K562 (cell line): ENCODE measurements at regions not wholly inside any gene's neighbourhood (a gene's known extent, or its start where the extent isn't known, plus 50 kb on each side); places are given as distances from the start of the nearest gene placed in this dataset.

Experiments used
- CBX1 ChIP-seq: sonication (generic); IDR thresholded peaks from 2 replicates; pipeline ENCODE4 v1.6.1; 2016; ENCODE audit warnings: antibody characterized with exemption, low read depth, mild to moderate bottlenecking
- CHCHD3 ChIP-seq: fragments of 250-450 bp; sonication (Bioruptor Pico); IDR thresholded peaks from 2 replicates; pipeline ENCODE4 v2.1.2; 2022; ENCODE audit warnings: mild to moderate bottlenecking
- ELF4 ChIP-seq: fragments of 450-650 bp; formaldehyde crosslinking; IDR thresholded peaks from 2 replicates; pipeline ENCODE4 v1.4.0; 2022; ENCODE audit warnings: missing genetic modification characterization
- GTF2E2 ChIP-seq: fragments of 200-800 bp; sonication (Bioruptor generic); IDR thresholded peaks from 2 replicates; pipeline ENCODE4 v1.6.1; 2016; ENCODE audit warnings: missing genetic modification characterization, missing compliant biosample characterization
- HDGF ChIP-seq: fragments of 450-650 bp; IDR thresholded peaks from 2 replicates; pipeline ENCODE4 v1.6.1; 2016
- HLTF ChIP-seq: fragments of 450-650 bp; IDR thresholded peaks from 2 replicates; pipeline ENCODE4 v1.6.1; 2016
- HNRNPK ChIP-seq: fragments of 200-400 bp; formaldehyde crosslinking; IDR thresholded peaks from one replicate; pipeline ENCODE4 v1.6.1; 2018; ENCODE audit warnings: mild to moderate bottlenecking, low read depth, low read length; ENCODE audit not compliant: poor library complexity, severe bottlenecking
- HSF4 ChIP-seq: fragments of 250-450 bp; sonication (Bioruptor Pico); IDR thresholded peaks from 2 replicates; pipeline ENCODE4 v2.1.2; 2022; ENCODE audit warnings: mild to moderate bottlenecking, moderate library complexity, borderline replicate concordance
- IFI16 ChIP-seq: fragments of 250-450 bp; sonication (Bioruptor Pico); IDR thresholded peaks from 2 replicates; pipeline ENCODE4 v2.1.2; 2022; ENCODE audit warnings: mild to moderate bottlenecking, inconsistent platforms
- IRF2 ChIP-seq: sonication (generic); formaldehyde crosslinking; IDR thresholded peaks from 2 replicates; pipeline ENCODE4 v1.8.1; 2022; ENCODE audit warnings: mild to moderate bottlenecking, missing genetic modification reagents
- MEIS2 ChIP-seq: fragments of 450-650 bp; IDR thresholded peaks from 2 replicates; pipeline ENCODE4 v1.6.1; 2014; ENCODE audit warnings: mild to moderate bottlenecking; ENCODE audit not compliant: partially characterized antibody
- MYC ChIP-seq, 2 experiments: fragments of 250-450 bp in 1 of 2; sonication (Bioruptor Pico) in 1 of 2; IDR thresholded peaks; 2 replicates each; pipeline versions ENCODE4 v1.5.1 to v1.6.1; 2012 to 2021; ENCODE audit warnings: low read depth in 2 of 2, borderline replicate concordance in 1 of 2, improper control_type of control experiment in 1 of 2, low read length in 1 of 2, mild to moderate bottlenecking in 1 of 2, moderate library complexity in 1 of 2
- PCBP2 ChIP-seq: fragments of 200-400 bp; formaldehyde crosslinking; IDR thresholded peaks from 2 replicates; pipeline ENCODE4 v1.6.1; 2018; ENCODE audit warnings: low read length, low read depth, mild to moderate bottlenecking, moderate library complexity; ENCODE audit not compliant: poor library complexity, severe bottlenecking
- PHB ChIP-seq: fragments of 250-450 bp; sonication (Bioruptor Pico); IDR thresholded peaks from 2 replicates; pipeline ENCODE4 v1.5.0; 2021
- SAP30 ChIP-seq: fragments of 200-600 bp; sonication (generic); IDR thresholded peaks from 2 replicates; pipeline ENCODE4 v1.6.1; 2012; ENCODE audit warnings: borderline replicate concordance, low read depth, mild to moderate bottlenecking, moderate library complexity, low read length, control low read depth, inconsistent platforms; ENCODE audit not compliant: insufficient read depth, poor library complexity, severe bottlenecking
- SIX5 ChIP-seq, 2 experiments: IDR thresholded peaks; 2 replicates each; pipeline ENCODE4 v1.6.1; 2011; ENCODE audit warnings: low read length in 2 of 2, borderline replicate concordance in 1 of 2, low read depth in 1 of 2, mild to moderate bottlenecking in 1 of 2, moderate library complexity in 1 of 2; ENCODE audit not compliant: insufficient read depth in 1 of 2
- SNAPC5 ChIP-seq: fragments of 250-450 bp; sonication (Bioruptor Pico); IDR thresholded peaks from 2 replicates; pipeline ENCODE4 v1.8.0; 2021; ENCODE audit warnings: moderate library complexity, mild to moderate bottlenecking, inconsistent platforms
- SPI1 ChIP-seq: IDR thresholded peaks from 2 replicates; pipeline ENCODE4 v1.6.1; 2011; ENCODE audit warnings: low read depth, low read length, control low read depth, borderline replicate concordance
- XRCC3 ChIP-seq: fragments of 450-650 bp; IDR thresholded peaks from 2 replicates; pipeline ENCODE4 v1.6.1; 2017; ENCODE audit warnings: mild to moderate bottlenecking, moderate library complexity
- XRCC5 ChIP-seq: fragments of 200-400 bp; formaldehyde crosslinking; IDR thresholded peaks from 2 replicates; pipeline ENCODE4 v1.6.1; 2017; ENCODE audit warnings: low read depth, mild to moderate bottlenecking, low read length
- ZBTB43 ChIP-seq: sonication (generic); formaldehyde crosslinking; IDR thresholded peaks from 2 replicates; pipeline ENCODE4 v1.8.0; 2023; ENCODE audit warnings: mild to moderate bottlenecking, missing genetic modification reagents
- ZC3H8 ChIP-seq: fragments of 450-650 bp; IDR thresholded peaks from 2 replicates; pipeline ENCODE4 v1.6.1; 2017
- ZNF217 ChIP-seq: sonication (generic); formaldehyde crosslinking; IDR thresholded peaks from 2 replicates; pipeline ENCODE4 v1.8.0; 2022; ENCODE audit warnings: mild to moderate bottlenecking, missing genetic modification reagents
- ZNF431 ChIP-seq: sonication (generic); formaldehyde crosslinking; IDR thresholded peaks from 2 replicates; pipeline ENCODE4 v1.8.0; 2022; ENCODE audit warnings: mild to moderate bottlenecking, missing genetic modification reagents
- ZNF511 ChIP-seq: sonication (generic); formaldehyde crosslinking; IDR thresholded peaks from 2 replicates; pipeline ENCODE4 v1.8.0; 2022; ENCODE audit warnings: mild to moderate bottlenecking, missing genetic modification reagents
- ZNF707 ChIP-seq: fragments of 250-450 bp; sonication (Bioruptor Pico); conservative IDR thresholded peaks from 2 replicates; pipeline ENCODE4 v1.8.0; 2022; ENCODE audit warnings: inconsistent platforms, mild to moderate bottlenecking, moderate library complexity
- ZNF785 ChIP-seq: fragments of 250-450 bp; sonication (Bioruptor Pico); IDR thresholded peaks from 2 replicates; pipeline ENCODE4 v1.4.0; 2020; ENCODE audit warnings: mild to moderate bottlenecking
- ZNF79 ChIP-seq: fragments of 250-450 bp; sonication (Bioruptor Pico); IDR thresholded peaks from 2 replicates; pipeline ENCODE4 v1.4.0; 2020; ENCODE audit warnings: low read depth, mild to moderate bottlenecking, moderate library complexity

- peak; percentile 78 for TF ChIP-seq ZNF511 (CRISPR knock-in tag)
- no peak for TF ChIP-seq ZNF79 (CRISPR knock-in tag)
- peak; percentile 95; the same call in 1 of the 2 replicates for TF ChIP-seq CBX1
- no peak for TF ChIP-seq GTF2E2 (tag)
- no peak for TF ChIP-seq HSF4 (CRISPR knock-in tag)
- peak; percentile 99 for TF ChIP-seq MYC (IDR thresholded peaks at IDR 0.05; ENCODE audit: low read depth, low read length)
- TF ChIP-seq MYC (CRISPR knock-in tag; IDR thresholded peaks at IDR 0.05; ENCODE audit: borderline replicate concordance, low read depth): 0 out of 2 replicates have a peak, but pooled peaks have one; percentile 57
- TF ChIP-seq ZBTB43 (CRISPR knock-in tag): no peak
- TF ChIP-seq ZNF431 (CRISPR knock-in tag): peak; percentile 73
- no peak for TF ChIP-seq SAP30
- no peak for TF ChIP-seq PHB (CRISPR knock-in tag)
- no peak for TF ChIP-seq ZNF707 (CRISPR knock-in tag)
- TF ChIP-seq ELF4 (CRISPR knock-in tag): peak; percentile 93
- TF ChIP-seq XRCC3: no peak
- TF ChIP-seq SPI1: peak; percentile 54
- TF ChIP-seq ZNF785 (CRISPR knock-in tag): no peak
- TF ChIP-seq ZC3H8: no peak
- TF ChIP-seq IRF2 (CRISPR knock-in tag): no peak
- TF ChIP-seq XRCC5: peak; percentile 91; the same call in 1 of the 2 replicates
- TF ChIP-seq IFI16: no peak
- TF ChIP-seq SNAPC5 (CRISPR knock-in tag): no peak
- TF ChIP-seq MEIS2: peak; percentile 100
- TF ChIP-seq ZNF217 (CRISPR knock-in tag): no peak
- peak; percentile 99 for TF ChIP-seq HLTF
- TF ChIP-seq CHCHD3 (CRISPR knock-in tag): no peak
- 0 out of 2 replicates have a peak, but pooled peaks have one; percentile 25 for TF ChIP-seq HDGF
- no peak for TF ChIP-seq HNRNPK
- TF ChIP-seq SIX5 (IDR thresholded peaks at IDR 0.05; ENCODE audit: borderline replicate concordance in 1 of 2, insufficient read depth in 1 of 2, low read depth in 1 of 2, low read length in 2 of 2): no peak
- TF ChIP-seq PCBP2: no peak
These were observed 99.9 kb upstream of the PITX1 start (continued) for GRCh38 chr5:135133698-135134515.
